Parathyroid adenoma (tissue), 2 donors: ENCODE measurements at regions not wholly inside any gene's neighbourhood (a gene's known extent, or its start where the extent isn't known, plus 50 kb on each side); places are given as distances from the start of the nearest gene placed in this dataset.

Experiments used
- H2AFZ ChIP-seq: fragments of 300-600 bp; sonication (generic); one replicate; pipeline ENCODE4 v1.7.0; 2017; ENCODE audit warnings: antibody characterized with exemption, mild to moderate bottlenecking
- H3K27ac ChIP-seq: fragments of 300-600 bp; sonication (generic); one replicate; pipeline ENCODE4 v1.7.0; 2017
- H3K27me3 ChIP-seq: fragments of 300-600 bp; sonication (generic); one replicate; pipeline ENCODE4 v1.7.0; 2017; ENCODE audit warnings: low read length; ENCODE audit not compliant: control insufficient read depth, insufficient read depth
- H3K36me3 ChIP-seq: fragments of 300-600 bp; sonication (generic); one replicate; pipeline ENCODE4 v1.7.0; 2017; ENCODE audit warnings: low read length; ENCODE audit not compliant: control insufficient read depth, insufficient read depth
- H3K4me1 ChIP-seq: fragments of 300-600 bp; sonication (generic); one replicate; pipeline ENCODE4 v1.7.0; 2017; ENCODE audit warnings: control low read depth
- H3K4me2 ChIP-seq: fragments of 300-600 bp; sonication (generic); one replicate; pipeline ENCODE4 v1.7.0; 2017; ENCODE audit warnings: low read length
- H3K4me3 ChIP-seq: fragments of 300-600 bp; sonication (generic); one replicate; pipeline ENCODE4 v1.7.0; 2017; ENCODE audit warnings: low read depth, low read length
- H3K79me2 ChIP-seq: fragments of 300-600 bp; sonication (generic); one replicate; pipeline ENCODE4 v1.7.0; 2017; ENCODE audit warnings: control low read depth
- H3K9ac ChIP-seq: fragments of 300-600 bp; sonication (generic); one replicate; pipeline ENCODE4 v1.7.0; 2017; ENCODE audit warnings: mild to moderate bottlenecking
- H3K9me3 ChIP-seq: fragments of 300-600 bp; sonication (generic); one replicate; pipeline ENCODE4 v1.7.0; 2017; ENCODE audit warnings: low read length; ENCODE audit not compliant: control insufficient read depth
- TF ChIP-seq, protein P1 (sequence below): fragments of 300-600 bp; sonication (generic); IDR thresholded peaks from one replicate; pipeline ENCODE4 v1.7.0; 2017; ENCODE audit warnings: antibody characterized with exemption, mild to moderate bottlenecking
- donor health status: primary hyperparathyroidism.

GRCh38 chr6:132204591-132204990 is 196.7 kb downstream of the MOXD1 start:
- Histone ChIP-seq H3K4me1 (no peaks in the 10 kb centered on the region), H3K36me3 (no peaks in the 10 kb centered on the region), H2AFZ (no peak overlapping the region), H3K4me2 (no peak overlapping the region), H3K9me3 (no peaks in the 10 kb centered on the region), H3K9ac (no peak overlapping the region), H3K79me2 (no peaks in the 10 kb centered on the region), H3K4me3 (no peak overlapping the region), H3K27ac (no peak overlapping the region), H3K27me3 (no peaks in the 10 kb centered on the region)
- TF ChIP-seq, protein P1, sequence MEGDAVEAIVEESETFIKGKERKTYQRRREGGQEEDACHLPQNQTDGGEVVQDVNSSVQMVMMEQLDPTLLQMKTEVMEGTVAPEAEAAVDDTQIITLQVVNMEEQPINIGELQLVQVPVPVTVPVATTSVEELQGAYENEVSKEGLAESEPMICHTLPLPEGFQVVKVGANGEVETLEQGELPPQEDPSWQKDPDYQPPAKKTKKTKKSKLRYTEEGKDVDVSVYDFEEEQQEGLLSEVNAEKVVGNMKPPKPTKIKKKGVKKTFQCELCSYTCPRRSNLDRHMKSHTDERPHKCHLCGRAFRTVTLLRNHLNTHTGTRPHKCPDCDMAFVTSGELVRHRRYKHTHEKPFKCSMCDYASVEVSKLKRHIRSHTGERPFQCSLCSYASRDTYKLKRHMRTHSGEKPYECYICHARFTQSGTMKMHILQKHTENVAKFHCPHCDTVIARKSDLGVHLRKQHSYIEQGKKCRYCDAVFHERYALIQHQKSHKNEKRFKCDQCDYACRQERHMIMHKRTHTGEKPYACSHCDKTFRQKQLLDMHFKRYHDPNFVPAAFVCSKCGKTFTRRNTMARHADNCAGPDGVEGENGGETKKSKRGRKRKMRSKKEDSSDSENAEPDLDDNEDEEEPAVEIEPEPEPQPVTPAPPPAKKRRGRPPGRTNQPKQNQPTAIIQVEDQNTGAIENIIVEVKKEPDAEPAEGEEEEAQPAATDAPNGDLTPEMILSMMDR, result no peak

- no peaks in the 10 kb centered on the region for H3K36me3 ChIP-seq
- H3K4me1 ChIP-seq, result no peaks in the 10 kb centered on the region
- H3K79me2 ChIP-seq, result no peaks in the 10 kb centered on the region
- H2AFZ ChIP-seq, result no peak overlapping the region
- TF ChIP-seq, protein P1, result no peak
- no peaks in the 10 kb centered on the region for H3K9me3 ChIP-seq
- H3K27ac ChIP-seq, result no peak overlapping the region
- H3K4me3 ChIP-seq, result no peak overlapping the region
- H3K4me2 ChIP-seq, result no peak overlapping the region
- no peaks in the 10 kb centered on the region for H3K27me3 ChIP-seq
- H3K9ac ChIP-seq, result no peak overlapping the region
Observed at GRCh38 chr6:132202574-132202973, 198.7 kb downstream of the MOXD1 start.

- no peak overlapping the region for H3K4me3 ChIP-seq
- H3K79me2 ChIP-seq, result no peaks in the 10 kb centered on the region
- no peaks in the 10 kb centered on the region for H3K4me1 ChIP-seq
- H3K4me2 ChIP-seq, result no peak overlapping the region
- TF ChIP-seq, protein P1, result no peak
- H3K9ac ChIP-seq, result no peak overlapping the region
- no peak overlapping the region for H3K27ac ChIP-seq
- H3K9me3 ChIP-seq, result no peaks in the 10 kb centered on the region
- no peaks in the 10 kb centered on the region for H3K36me3 ChIP-seq
- no peak overlapping the region for H2AFZ ChIP-seq
- H3K27me3 ChIP-seq, result no peaks in the 10 kb centered on the region
Observed at GRCh38 chr6:132199343-132199742, 201.9 kb downstream of the MOXD1 start.

GRCh38 chr6:132198896-132199295 is 202.4 kb downstream of the MOXD1 start:
- no peaks in the 10 kb centered on the region for H3K27me3 ChIP-seq
- no peaks in the 10 kb centered on the region for H3K36me3 ChIP-seq
- no peaks in the 10 kb centered on the region for H3K4me1 ChIP-seq
- H3K27ac ChIP-seq, result no peak overlapping the region
- no peak overlapping the region for H3K9ac ChIP-seq
- no peak overlapping the region for H2AFZ ChIP-seq
- H3K4me2 ChIP-seq, result no peak overlapping the region
- H3K4me3 ChIP-seq, result no peak overlapping the region
- H3K79me2 ChIP-seq, result no peaks in the 10 kb centered on the region
- H3K9me3 ChIP-seq, result no peaks in the 10 kb centered on the region
- TF ChIP-seq, protein P1, result no peak

- H3K9ac ChIP-seq, result no peak overlapping the region
- no peaks in the 10 kb centered on the region for H3K79me2 ChIP-seq
- no peak overlapping the region for H3K4me3 ChIP-seq
- TF ChIP-seq, protein P1, result no peak
- no peaks in the 10 kb centered on the region for H3K36me3 ChIP-seq
- H3K27ac ChIP-seq, result no peak overlapping the region
- H2AFZ ChIP-seq, result no peak overlapping the region
- no peaks in the 10 kb centered on the region for H3K4me1 ChIP-seq
- H3K9me3 ChIP-seq, result no peaks in the 10 kb centered on the region
- H3K4me2 ChIP-seq, result no peak overlapping the region
- H3K27me3 ChIP-seq, result no peaks in the 10 kb centered on the region
Observed at GRCh38 chr6:132198040-132198439, 203.2 kb downstream of the MOXD1 start.
